Adrenal gland (tissue), 5 donors: ENCODE measurements at regions not wholly inside any gene's neighbourhood (a gene's known extent, or its start where the extent isn't known, plus 50 kb on each side); places are given as distances from the start of the nearest gene placed in this dataset.

Source experiments
- CTCF ChIP-seq, 6 experiments: fragments of 450-650 bp in 4 of 6; fragments of 200-600 bp in 2 of 6; sonication (generic) in 1 of 6; IDR thresholded peaks; 1 replicate in 5 of 6; 2 replicates in 1 of 6; pipeline versions ENCODE4 v1.5.1 to v1.8.0; 2016 to 2021; ENCODE audit warnings: antibody characterized with exemption in 6 of 6, mild to moderate bottlenecking in 2 of 6, moderate library complexity in 1 of 6
- POLR2A ChIP-seq, 2 donors: fragments of 450-650 bp; IDR thresholded peaks; one replicate each; pipeline ENCODE4 v1.6.1; 2017; ENCODE audit warnings: antibody characterized with exemption in 2 of 2, mild to moderate bottlenecking in 2 of 2, moderate library complexity in 1 of 2
- donor health status: DM: no; HTN: no; CAD: no.

- TF ChIP-seq CTCF (IDR thresholded peaks at IDR 0.05): no peak
- no peak for TF ChIP-seq POLR2A (IDR thresholded peaks at IDR 0.05)
Observed at GRCh38 chr4:181970366-181970765, 272.8 kb upstream of the TENM3 start.
